SK-N-SH (cell line): ENCODE measurements at regions not wholly inside any gene's neighbourhood (a gene's known extent, or its start where the extent isn't known, plus 50 kb on each side); places are given as distances from the start of the nearest gene placed in this dataset.

Experiments
- CTCF ChIA-PET: fragments of 300-600, 350-600 bp; formaldehyde crosslinking; extraction: SDS; loops from one replicate; lab custom pipeline; 2021; lab: Yijun Ruan, JAX
- POLR2A ChIA-PET: fragments of 350-600 bp; sonication (Branson Sonifier 250); formaldehyde crosslinking; extraction: SDS; loops from one replicate; lab custom pipeline; 2020; ENCODE audit warnings: antibody characterized with exemption, inconsistent platforms; lab: Yijun Ruan, JAX
- DNase-seq: peaks from one replicate; pipeline ENCODE4 v3.0.0; 2012
- H2AFZ ChIP-seq: fragments of 200-600 bp; sonication (generic); 2 replicates; pipeline ENCODE4 v1.8.1; 2016; ENCODE audit warnings: antibody characterized with exemption, mild to moderate bottlenecking, low read depth
- H3F3A ChIP-seq: fragments of 200-600 bp; sonication (generic); replicated peaks from 2 replicates; pipeline ENCODE3; 2016; ENCODE audit warnings: antibody characterized with exemption, mild to moderate bottlenecking; ENCODE audit not compliant: insufficient read depth
- H3K27ac ChIP-seq, 2 experiments: fragments of 200-500 bp in 1 of 2; fragments of 200-600 bp in 1 of 2; sonication (Bioruptor generic) in 1 of 2; sonication (generic), shearing (Covaris generic) in 1 of 2; 2 replicates each; pipeline versions ENCODE4 v1.5.1 to v1.6.1; 2014 to 2016; ENCODE audit warnings: low read depth in 2 of 2, inconsistent platforms in 1 of 2, low read length in 1 of 2, mild to moderate bottlenecking in 1 of 2, mixed read lengths in 1 of 2
- H3K27me3 ChIP-seq: fragments of 200-600 bp; sonication (generic), shearing (Covaris generic); 2 replicates; pipeline ENCODE4 v1.6.1; 2016; ENCODE audit warnings: mixed run types; ENCODE audit not compliant: insufficient read depth
- H3K36me3 ChIP-seq, 2 experiments: fragments of 200-500 bp in 1 of 2; fragments of 200-600 bp in 1 of 2; sonication (Bioruptor generic) in 1 of 2; sonication (generic) in 1 of 2; replicated peaks in 1 of 2; 2 replicates each; pipeline versions ENCODE3 to v1.5.1; 2014 to 2016; ENCODE audit warnings: low read length in 1 of 2, mild to moderate bottlenecking in 1 of 2; ENCODE audit not compliant: insufficient read depth in 2 of 2, control insufficient read depth in 1 of 2
- H3K4me1 ChIP-seq, 2 experiments: fragments of 200-500 bp in 1 of 2; fragments of 200-600 bp in 1 of 2; sonication (Bioruptor generic) in 1 of 2; sonication (generic), shearing (Covaris generic) in 1 of 2; 2 replicates each; pipeline versions ENCODE4 v1.5.1 to v1.6.1; 2014 to 2016; ENCODE audit warnings: low read depth in 1 of 2, low read length in 1 of 2, mixed run types in 1 of 2; ENCODE audit not compliant: insufficient read depth in 2 of 2, control insufficient read depth in 1 of 2
- H3K4me2 ChIP-seq: fragments of 200-600 bp; sonication (generic), shearing (Covaris generic); 2 replicates; pipeline ENCODE4 v1.6.1; 2017; ENCODE audit warnings: mixed run types
- H3K4me3 ChIP-seq, 2 experiments: fragments of 200-500 bp in 1 of 2; fragments of 200-600 bp in 1 of 2; sonication (Bioruptor generic) in 1 of 2; sonication (generic), shearing (Covaris generic) in 1 of 2; 2 replicates each; pipeline versions ENCODE4 v1.5.1 to v1.8.1; 2014 to 2016; ENCODE audit warnings: low read depth in 2 of 2, inconsistent platforms in 1 of 2, low read length in 1 of 2, mild to moderate bottlenecking in 1 of 2, mixed read lengths in 1 of 2, moderate library complexity in 1 of 2
- H3K79me2 ChIP-seq: fragments of 200-600 bp; sonication (generic); 2 replicates; pipeline ENCODE4 v1.8.1; 2017; ENCODE audit warnings: mild to moderate bottlenecking; ENCODE audit not compliant: insufficient read depth
- H3K9ac ChIP-seq: fragments of 200-600 bp; sonication (generic); 2 replicates; pipeline ENCODE4 v1.6.1; 2017; ENCODE audit warnings: mixed run types
- H3K9me2 ChIP-seq: fragments of 200-600 bp; sonication (generic); 2 replicates; pipeline ENCODE4 v1.6.1; 2017; ENCODE audit warnings: mixed run types
- H3K9me3 ChIP-seq: fragments of 200-600 bp; sonication (generic); 2 replicates; pipeline ENCODE4 v1.6.1; 2017; ENCODE audit warnings: mixed run types, mild to moderate bottlenecking, moderate library complexity
- H4K20me1 ChIP-seq: fragments of 200-600 bp; sonication (generic); 2 replicates; pipeline ENCODE4 v1.6.1; 2017; ENCODE audit warnings: mild to moderate bottlenecking, mixed run types; ENCODE audit not compliant: insufficient read depth
- EZH2phosphoT487 ChIP-seq: fragments of 200-600 bp; sonication (generic); IDR thresholded peaks from 2 replicates; pipeline ENCODE4 v1.6.1; 2017; ENCODE audit warnings: low read depth, mixed run types, mild to moderate bottlenecking, antibody characterized with exemption, moderate library complexity, borderline replicate concordance
- FOSL2 ChIP-seq: IDR thresholded peaks from 2 replicates; pipeline ENCODE4 v1.4.0; 2012; ENCODE audit warnings: low read depth, mild to moderate bottlenecking, moderate library complexity, borderline replicate concordance
- FOXJ3 ChIP-seq: sonication (generic); formaldehyde crosslinking; IDR thresholded peaks from 2 replicates; pipeline ENCODE4 v1.5.1; 2020; ENCODE audit warnings: mild to moderate bottlenecking, missing genetic modification reagents
- FOXM1 ChIP-seq: IDR thresholded peaks from 2 replicates; pipeline ENCODE4 v1.4.0; 2012; ENCODE audit warnings: low read depth, mild to moderate bottlenecking
- GABPA ChIP-seq: IDR thresholded peaks from 2 replicates; pipeline ENCODE4 v1.4.0; 2012; ENCODE audit warnings: low read depth, mild to moderate bottlenecking
- GATA2 ChIP-seq: sonication (generic); formaldehyde crosslinking; IDR thresholded peaks from 2 replicates; pipeline ENCODE4 v1.5.0; 2020; ENCODE audit warnings: mild to moderate bottlenecking, missing genetic modification reagents
- IRF3 ChIP-seq: fragments of 150-350 bp; IDR thresholded peaks from 2 replicates; pipeline ENCODE4 v1.6.1; 2016; ENCODE audit warnings: mild to moderate bottlenecking, low read depth, low read length
- JUND ChIP-seq: IDR thresholded peaks from 2 replicates; pipeline ENCODE4 v1.4.0; 2012
- MEF2A ChIP-seq: IDR thresholded peaks from 2 replicates; pipeline ENCODE4 v1.4.0; 2012; ENCODE audit warnings: low read depth, borderline replicate concordance
- NFIC ChIP-seq: IDR thresholded peaks from 2 replicates; pipeline ENCODE4 v1.4.0; 2012; ENCODE audit warnings: borderline replicate concordance
- PBX3 ChIP-seq: IDR thresholded peaks from 2 replicates; pipeline ENCODE4; 2012
- POLR2AphosphoS5 ChIP-seq: IDR thresholded peaks from 2 replicates; pipeline ENCODE4 v1.6.1; 2012; ENCODE audit warnings: low read depth, low read length
- RAD21 ChIP-seq: IDR thresholded peaks from 2 replicates; pipeline ENCODE4 v1.6.1; 2012; ENCODE audit warnings: mild to moderate bottlenecking, low read length
- RCOR1 ChIP-seq: fragments of 150-350 bp; IDR thresholded peaks from 2 replicates; pipeline ENCODE4 v1.6.1; 2017; ENCODE audit warnings: antibody characterized with exemption, low read length
- SIN3A ChIP-seq: IDR thresholded peaks from 2 replicates; pipeline ENCODE4 v1.6.1; 2012; ENCODE audit warnings: low read depth, mild to moderate bottlenecking, low read length, moderate library complexity, borderline replicate concordance
- SMC3 ChIP-seq: IDR thresholded peaks from 2 replicates; pipeline ENCODE4 v1.6.1; 2012; ENCODE audit warnings: low read depth, low read length, improper control_type of control experiment
- TAF1 ChIP-seq: IDR thresholded peaks from 2 replicates; pipeline ENCODE4 v1.6.1; 2012; ENCODE audit warnings: low read depth, mild to moderate bottlenecking, low read length, moderate library complexity, borderline replicate concordance
- TEAD4 ChIP-seq: IDR thresholded peaks from 2 replicates; pipeline ENCODE4 v1.4.0; 2012; ENCODE audit warnings: mild to moderate bottlenecking, borderline replicate concordance; ENCODE audit not compliant: insufficient read depth
- YY1 ChIP-seq: IDR thresholded peaks from 2 replicates; pipeline ENCODE4 v1.4.0; 2012; ENCODE audit warnings: low read depth, mild to moderate bottlenecking
- ZBTB33 ChIP-seq: IDR thresholded peaks from 2 replicates; pipeline ENCODE4 v1.4.0; 2012; ENCODE audit warnings: low read depth, borderline replicate concordance
- WGBS: methylation state at CpG from one replicate; pipeline ENCODE4 v1.1.6; 2017; ENCODE audit warnings: low lambda C conversion rate; 5-methylcytosine and 5-hydroxymethylcytosine counted together

- Histone ChIP-seq H3K4me3 (no peak overlapping the region), H3F3A (no peaks in the 10 kb centered on the region), H3K36me3 (no peaks in the 10 kb centered on the region), H3K9ac (no peak overlapping the region), H4K20me1 (no peaks in the 10 kb centered on the region), H3K4me1 (peaks cover 0 to 3% of the 10 kb centered on the region in 2 experiments; a peak in 1 of 4 replicates), H3K9me2 (no peaks in the 10 kb centered on the region), H3K4me2 (0 out of 2 replicates have a peak overlapping the region, but pooled peaks have one; percentile 52), H3K79me2 (no peaks in the 10 kb centered on the region), H3K9me3 (no peaks in the 10 kb centered on the region), H3K27me3 (no peaks in the 10 kb centered on the region), H2AFZ (no peak overlapping the region), H3K27ac (peak overlapping the region in 1 of 2 experiments; percentile 32; a peak in 1 of 4 replicates)
- POLR2A ChIA-PET = no interaction called here
- TF ChIP-seq POLR2AphosphoS5 (no peak), FOSL2 (no peak), SMC3 (no peak), PBX3 (no peak), TAF1 (no peak), GABPA (no peak), JUND (no peak), FOXJ3 (CRISPR knock-in tag) (no peak)
- 53% methylated on average over 1 of the region's 1 CpG for WGBS
- DNase-seq = no peak
- CTCF ChIA-PET = no interaction called here
Measured at GRCh38 chr17:37802712-37803416, 58.0 kb upstream of the HNF1B start.

- POLR2A ChIA-PET = no interaction called here
- H3K79me2 ChIP-seq = no peaks in the 10 kb centered on the region
- no peaks in the 10 kb centered on the region for H3K27me3 ChIP-seq
- no peaks in the 10 kb centered on the region for H3F3A ChIP-seq
- no peaks in the 10 kb centered on the region for H3K9me2 ChIP-seq
- peak overlapping the region in 1 of 2 experiments; percentile 32; a peak in 1 of 4 replicates for H3K27ac ChIP-seq
- H3K4me2 ChIP-seq = 0 out of 2 replicates have a peak overlapping the region, but pooled peaks have one; percentile 52
- 49% methylated on average over 3 of the region's 3 CpGs for WGBS
- CTCF ChIA-PET = interaction anchor here (1.0 to 1.2 kb wide), 2 partner anchors 10 to 14 kb away, joined by 4 to 6 read pairs; no protein-coding TSS in a partner anchor
- H3K9me3 ChIP-seq = no peaks in the 10 kb centered on the region
- no peak overlapping the region for H3K9ac ChIP-seq
- DNase-seq = no peak
- no peaks in the 10 kb centered on the region for H4K20me1 ChIP-seq
- no peaks in the 10 kb centered on the region for H3K36me3 ChIP-seq
- H3K4me1 ChIP-seq = peaks cover 0 to 3% of the 10 kb centered on the region in 2 experiments; a peak in 1 of 4 replicates
- H3K4me3 ChIP-seq = no peak overlapping the region
- H2AFZ ChIP-seq = no peak overlapping the region
- no peak for TF ChIP-seq POLR2AphosphoS5
- TF ChIP-seq IRF3 = no peak
- TF ChIP-seq GATA2 (CRISPR knock-in tag) = no peak
- TF ChIP-seq MEF2A = no peak
- TF ChIP-seq FOXM1 = no peak
- TF ChIP-seq SIN3A = no peak
- TF ChIP-seq FOXJ3 (CRISPR knock-in tag) = no peak
- no peak for TF ChIP-seq TEAD4
- no peak for TF ChIP-seq RAD21
- no peak for TF ChIP-seq NFIC
- no peak for TF ChIP-seq JUND
- no peak for TF ChIP-seq GABPA
- TF ChIP-seq EZH2phosphoT487 = no peak
- TF ChIP-seq ZBTB33 = no peak
- no peak for TF ChIP-seq SMC3
- no peak for TF ChIP-seq RCOR1
- TF ChIP-seq YY1 = no peak
Measured at GRCh38 chr17:37802061-37802595, 57.3 kb upstream of the HNF1B start.
